Colonic mucosa (tissue), 4 donors: ENCODE measurements at regions not wholly inside any gene's neighbourhood (a gene's known extent, or its start where the extent isn't known, plus 50 kb on each side); places are given as distances from the start of the nearest gene placed in this dataset.

ENCODE experiments used
- DNase-seq: peaks from one replicate; pipeline ENCODE4 v3.0.0-alpha.2; 2020
- H3K27ac ChIP-seq: fragments of 200-600 bp; one replicate; pipeline ENCODE4 v1.8.0; 2021
- H3K27me3 ChIP-seq: fragments of 200-600 bp; one replicate; pipeline ENCODE4 v1.8.0; 2021
- H3K36me3 ChIP-seq: fragments of 200-600 bp; one replicate; pipeline ENCODE4 v1.8.0; 2021
- H3K4me1 ChIP-seq: fragments of 200-600 bp; one replicate; pipeline ENCODE4 v1.8.0; 2021; ENCODE audit warnings: mild to moderate bottlenecking
- H3K4me3 ChIP-seq: fragments of 200-600 bp; one replicate; pipeline ENCODE4 v1.8.0; 2021
- H3K9ac ChIP-seq, 2 donors: one replicate each; pipeline ENCODE4 v1.7.0; 2013; ENCODE audit warnings: control low read depth in 2 of 2, low read depth in 2 of 2, low read length in 2 of 2
- H3K9me3 ChIP-seq: fragments of 200-600 bp; one replicate; pipeline ENCODE4 v1.8.0; 2021
- CTCF ChIP-seq: fragments of 200-600 bp; IDR thresholded peaks from one replicate; pipeline ENCODE4 v1.8.0; 2022; ENCODE audit warnings: antibody characterized with exemption, mild to moderate bottlenecking
- intact Hi-C: fragments of 100-400 bp; cut with DNase I; formaldehyde crosslinking; loops from one replicate; pipeline ENCODE4 v1.14.1; 2022
- donor health status: healthy.
- donor health status: DM: no; HTN: no; CAD: no.
- donor health status: DM: no; HTN: no; CAD: no.

GRCh38 chr12:58204071-58204470, 262.7 kb downstream of the ATP23 start:
- no peak overlapping the region for H3K4me3 ChIP-seq

GRCh38 chr12:58206876-58207275, 265.5 kb downstream of the ATP23 start:
- Histone ChIP-seq H3K27ac (no peak overlapping the region), H3K4me3 (no peak overlapping the region), H3K27me3 (no peaks in the 10 kb centered on the region), H3K9ac (no peak overlapping the region), H3K4me1 (no peaks in the 10 kb centered on the region), H3K36me3 (no peaks in the 10 kb centered on the region), H3K9me3 (no peaks in the 10 kb centered on the region)
- no peak for TF ChIP-seq CTCF
- no peak for DNase-seq
- intact Hi-C loops: no loop called here

More at GRCh38 chr12:58204071-58204470, 262.7 kb downstream of the ATP23 start:
- TF ChIP-seq CTCF: no peak
- no peak overlapping the region for H3K9ac ChIP-seq
- DNase-seq: no peak
- no peaks in the 10 kb centered on the region for H3K9me3 ChIP-seq
- H3K27ac ChIP-seq: no peak overlapping the region
- intact Hi-C loops: no loop called here
- H3K27me3 ChIP-seq: no peaks in the 10 kb centered on the region
- H3K4me1 ChIP-seq: no peaks in the 10 kb centered on the region
- no peaks in the 10 kb centered on the region for H3K36me3 ChIP-seq

GRCh38 chr12:58211211-58211610, 269.8 kb downstream of the ATP23 start:
- Histone ChIP-seq H3K9me3 (no peaks in the 10 kb centered on the region), H3K4me3 (no peak overlapping the region), H3K36me3 (no peaks in the 10 kb centered on the region), H3K4me1 (no peaks in the 10 kb centered on the region), H3K9ac (no peak overlapping the region), H3K27me3 (no peaks in the 10 kb centered on the region), H3K27ac (no peak overlapping the region)
- TF ChIP-seq CTCF: no peak
- no peak for DNase-seq
- intact Hi-C loops: no loop called here

GRCh38 chr12:58217130-58217529, 275.8 kb downstream of the ATP23 start:
- Histone ChIP-seq H3K4me3 (no peak overlapping the region), H3K27me3 (no peaks in the 10 kb centered on the region), H3K4me1 (no peaks in the 10 kb centered on the region), H3K9me3 (no peaks in the 10 kb centered on the region), H3K27ac (no peak overlapping the region), H3K9ac (no peak overlapping the region), H3K36me3 (no peaks in the 10 kb centered on the region)
- intact Hi-C loops: no loop called here
- TF ChIP-seq CTCF: no peak
- DNase-seq: no peak

- TF ChIP-seq CTCF: no peak
- Histone ChIP-seq H3K27ac (no peak overlapping the region), H3K27me3 (no peaks in the 10 kb centered on the region), H3K36me3 (no peaks in the 10 kb centered on the region), H3K9me3 (no peaks in the 10 kb centered on the region), H3K9ac (no peak overlapping the region), H3K4me3 (no peak overlapping the region), H3K4me1 (no peaks in the 10 kb centered on the region)
- no peak for DNase-seq
- intact Hi-C loops: no loop called here
Observed at GRCh38 chr12:58224536-58225105, 283.3 kb downstream of the ATP23 start.
